GM12864 (cell line): ENCODE measurements at regions not wholly inside any gene's neighbourhood (a gene's known extent, or its start where the extent isn't known, plus 50 kb on each side); places are given as distances from the start of the nearest gene placed in this dataset.

Experiments
- DNase-seq: peaks from one replicate; pipeline ENCODE4 v3.0.0-alpha.2; 2011; ENCODE audit warnings: low read depth
- H3K4me3 ChIP-seq: 2 replicates; pipeline ENCODE4 v1.5.1; 2011; ENCODE audit warnings: mild to moderate bottlenecking, low read depth, low read length, control low read depth
- TF ChIP-seq, protein P1 (sequence below): IDR thresholded peaks from 2 replicates; pipeline ENCODE4 v1.5.1; 2011; ENCODE audit warnings: low read depth, mild to moderate bottlenecking, moderate library complexity, low read length, control low read depth, inconsistent platforms; ENCODE audit errors: missing control alignments

DNA sequence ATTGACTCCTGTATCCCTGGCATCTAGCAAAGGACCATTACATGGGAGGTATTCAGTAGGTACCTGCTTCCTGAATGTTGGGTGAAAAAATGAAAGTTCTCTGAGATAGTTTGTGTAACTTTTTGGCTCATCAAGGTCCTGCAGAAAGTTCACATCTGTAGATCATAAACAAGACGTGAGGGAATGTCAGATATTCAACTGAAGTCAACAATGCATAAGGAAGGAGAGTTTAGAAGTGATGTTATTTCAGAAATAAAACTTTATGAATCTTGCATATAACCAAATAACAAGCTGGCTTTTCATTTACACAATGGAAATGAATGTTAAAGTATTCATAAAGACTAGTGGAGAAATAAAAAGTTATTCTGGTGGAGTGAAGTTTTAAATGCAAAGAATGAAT is 73.4 kb upstream of the RBMS3 start:
- no peak for DNase-seq
- TF ChIP-seq, protein P1, sequence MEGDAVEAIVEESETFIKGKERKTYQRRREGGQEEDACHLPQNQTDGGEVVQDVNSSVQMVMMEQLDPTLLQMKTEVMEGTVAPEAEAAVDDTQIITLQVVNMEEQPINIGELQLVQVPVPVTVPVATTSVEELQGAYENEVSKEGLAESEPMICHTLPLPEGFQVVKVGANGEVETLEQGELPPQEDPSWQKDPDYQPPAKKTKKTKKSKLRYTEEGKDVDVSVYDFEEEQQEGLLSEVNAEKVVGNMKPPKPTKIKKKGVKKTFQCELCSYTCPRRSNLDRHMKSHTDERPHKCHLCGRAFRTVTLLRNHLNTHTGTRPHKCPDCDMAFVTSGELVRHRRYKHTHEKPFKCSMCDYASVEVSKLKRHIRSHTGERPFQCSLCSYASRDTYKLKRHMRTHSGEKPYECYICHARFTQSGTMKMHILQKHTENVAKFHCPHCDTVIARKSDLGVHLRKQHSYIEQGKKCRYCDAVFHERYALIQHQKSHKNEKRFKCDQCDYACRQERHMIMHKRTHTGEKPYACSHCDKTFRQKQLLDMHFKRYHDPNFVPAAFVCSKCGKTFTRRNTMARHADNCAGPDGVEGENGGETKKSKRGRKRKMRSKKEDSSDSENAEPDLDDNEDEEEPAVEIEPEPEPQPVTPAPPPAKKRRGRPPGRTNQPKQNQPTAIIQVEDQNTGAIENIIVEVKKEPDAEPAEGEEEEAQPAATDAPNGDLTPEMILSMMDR, result no peak

DNA sequence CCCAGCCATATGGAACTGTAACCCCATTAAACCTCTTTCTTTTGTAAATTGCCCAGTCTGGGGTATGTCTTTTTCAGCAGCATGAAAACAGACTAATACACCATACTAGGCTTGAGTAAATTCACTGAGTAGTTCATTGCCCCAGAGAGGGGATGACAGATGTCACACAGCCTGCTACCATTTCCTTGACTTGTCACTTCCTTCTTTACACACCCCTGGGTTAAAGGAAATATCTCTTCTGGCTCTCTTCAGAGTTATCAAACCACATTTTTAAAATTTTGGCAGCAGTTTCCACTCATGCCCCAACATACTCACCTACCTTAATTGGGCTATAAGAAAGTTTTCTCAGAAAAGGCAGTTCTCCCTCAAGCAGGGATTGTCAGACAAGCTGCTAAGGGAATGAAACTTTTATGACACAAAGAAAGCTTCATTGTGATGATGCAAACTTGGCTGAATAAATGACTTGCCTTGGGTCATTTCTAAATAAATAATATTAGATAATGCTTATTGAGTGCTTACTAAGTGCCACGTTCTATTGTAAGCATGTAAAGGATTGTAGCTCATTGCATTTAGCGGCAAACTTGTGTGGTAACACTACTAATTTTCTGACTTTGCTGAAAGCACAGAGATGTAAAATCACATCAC is 68.0 kb upstream of the RBMS3 start:
- H3K4me3 ChIP-seq, result no peak overlapping the region
- TF ChIP-seq, protein P1, result no peak
- no peak for DNase-seq

More for the DNA sequence above, 73.4 kb upstream of the RBMS3 start:
- H3K4me3 ChIP-seq, result no peak overlapping the region

DNA sequence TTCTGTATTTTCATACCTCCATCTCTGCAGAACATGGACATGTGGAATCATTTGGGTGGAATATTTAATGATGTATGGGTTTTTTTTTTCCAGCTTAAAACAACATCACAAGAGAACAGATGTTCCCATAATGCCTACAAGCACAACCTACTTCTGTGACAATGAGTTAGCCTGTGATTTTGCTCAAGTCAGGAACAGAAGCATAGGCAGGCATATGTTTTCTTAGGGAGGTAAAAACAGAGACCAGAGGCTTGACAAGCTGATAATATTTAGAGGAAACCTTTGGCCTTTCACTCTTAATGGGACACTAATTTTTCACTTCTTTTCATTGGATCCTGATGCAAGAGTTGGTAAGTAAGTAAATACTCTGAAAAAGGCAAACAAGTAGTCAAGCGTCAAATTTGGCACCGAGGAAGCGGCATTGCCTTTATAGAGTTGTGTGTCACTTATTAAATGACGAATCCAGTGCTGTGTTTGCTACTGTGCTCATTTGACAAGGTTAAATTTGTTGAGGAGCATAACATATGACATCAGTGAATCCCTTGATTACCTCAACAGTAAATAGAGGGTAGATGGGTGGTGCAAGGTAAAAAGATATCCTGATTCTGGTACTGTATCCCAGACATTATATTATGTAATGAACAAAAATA is 66.7 kb upstream of the RBMS3 start:
- H3K4me3 ChIP-seq, result no peak overlapping the region
- TF ChIP-seq, protein P1, result no peak
- DNase-seq, result no peak

DNA sequence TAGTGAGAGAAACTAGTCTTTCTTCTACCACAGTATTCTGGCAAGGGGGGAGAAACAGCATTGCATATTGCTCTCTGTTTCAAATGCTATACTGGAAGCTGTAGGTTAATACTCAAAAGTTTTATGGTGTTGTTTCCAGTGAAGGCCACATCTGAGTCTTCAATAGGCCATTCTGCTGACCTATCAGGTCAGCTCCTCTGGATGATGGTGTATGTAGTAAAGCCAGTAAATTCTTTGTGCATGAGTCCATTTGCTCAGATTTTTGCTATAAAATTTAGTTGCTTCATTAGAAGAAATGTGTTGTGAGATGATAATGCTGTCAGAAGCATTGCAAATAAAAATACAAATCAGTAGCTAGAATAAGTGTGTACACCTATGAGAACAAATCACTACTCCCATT is 64.9 kb upstream of the RBMS3 start:
- H3K4me3 ChIP-seq, result no peak overlapping the region
- TF ChIP-seq, protein P1, result no peak
- DNase-seq, result no peak

DNA sequence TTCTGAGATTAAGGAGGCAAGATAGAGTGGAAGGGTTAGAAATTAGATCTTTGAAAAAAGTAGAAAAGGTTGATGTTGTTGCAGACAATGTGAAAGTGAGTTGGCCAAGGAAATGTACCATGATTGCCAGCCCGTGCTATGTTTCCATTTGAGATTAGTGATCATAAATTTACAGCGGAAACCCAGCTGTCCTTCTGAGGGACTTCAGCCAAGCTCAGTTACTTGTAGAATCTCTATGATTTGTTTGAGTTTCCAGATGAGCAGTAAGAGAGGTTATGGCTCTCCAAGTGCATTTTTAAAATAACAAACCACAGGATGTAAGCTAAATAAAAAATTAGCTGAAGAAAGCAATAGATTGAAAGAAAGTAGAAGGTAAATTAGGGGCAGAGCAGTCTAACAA is 54.2 kb upstream of the RBMS3 start:
- TF ChIP-seq, protein P1, result no peak
- no peak overlapping the region for H3K4me3 ChIP-seq
- DNase-seq, result no peak

DNA sequence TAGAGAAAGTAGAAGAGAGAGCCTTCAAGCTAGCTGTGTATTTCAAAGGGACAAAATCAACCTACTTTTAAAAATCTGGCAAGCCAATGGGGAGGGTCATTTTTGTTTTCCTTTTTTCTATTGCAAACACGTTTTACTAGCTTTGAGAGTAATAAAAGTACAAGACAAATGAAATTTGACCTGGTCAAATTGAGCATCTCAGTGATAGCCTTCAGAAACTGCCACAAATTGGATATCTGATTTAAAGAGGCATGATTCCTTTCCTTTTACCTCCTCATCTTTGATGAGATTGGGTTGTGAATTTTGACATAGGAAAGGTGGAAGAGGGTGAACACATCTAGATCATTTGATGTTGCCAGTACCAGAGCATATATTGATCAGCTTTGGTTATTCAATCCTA is 53.6 kb upstream of the RBMS3 start:
- TF ChIP-seq, protein P1, result no peak
- no peak for DNase-seq
- H3K4me3 ChIP-seq, result no peak overlapping the region
